ENCODE measurements at regions not wholly inside any gene's neighbourhood (a gene's known extent, or its start where the extent isn't known, plus 50 kb on each side); places are given as distances from the start of the nearest gene placed in this dataset.

DNA sequence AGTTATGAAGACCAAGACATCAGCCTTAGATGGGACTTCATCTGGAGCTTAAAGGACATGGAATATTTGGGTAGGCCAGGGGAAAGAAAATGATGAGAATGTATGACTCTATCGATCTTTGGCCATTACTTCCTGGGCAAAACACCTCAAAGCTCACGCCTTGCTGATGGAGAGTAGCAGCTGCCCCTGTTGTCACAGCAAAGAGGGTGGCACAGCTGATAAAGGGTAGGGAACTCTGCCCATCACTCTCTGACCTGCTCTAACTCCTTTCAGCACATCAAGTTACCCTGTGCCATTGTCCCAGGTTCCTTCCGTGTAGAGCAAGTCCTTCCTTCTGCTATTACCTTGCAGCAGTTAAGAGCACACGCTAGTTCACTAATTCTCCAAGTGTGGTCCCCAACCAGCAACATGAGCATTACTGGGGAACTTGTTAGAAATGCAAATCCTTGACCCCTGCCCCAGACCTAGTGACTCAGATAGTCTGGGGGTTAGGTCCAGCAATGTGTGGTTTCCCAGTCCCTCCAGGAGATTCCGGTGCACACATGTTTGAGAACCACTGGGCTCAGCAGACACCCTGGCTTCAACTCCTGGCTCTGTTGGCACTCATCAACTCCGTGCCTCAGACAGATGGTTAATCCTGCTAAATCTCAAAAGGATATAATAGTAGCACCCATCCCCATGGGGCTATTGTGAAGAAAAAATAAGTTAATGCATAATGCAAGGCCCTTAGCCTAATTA, 93.7 kb upstream of the EEA1 start:
- no peaks in the 10 kb centered on the region for H3K27me3 ChIP-seq
- no peak for TF ChIP-seq Cebpa-rat (IDR thresholded peaks at IDR 0.05)
- no peaks in the 10 kb centered on the region for H3K9me3 ChIP-seq
- no peak overlapping the region for H3K4me3 ChIP-seq
- no peak overlapping the region for H3K9ac ChIP-seq
- no peak overlapping the region for H3K4me2 ChIP-seq
- H4K20me1 ChIP-seq = no peaks in the 10 kb centered on the region
- no peak overlapping the region for H3K27ac ChIP-seq
- H3K4me1 ChIP-seq = no peaks in the 10 kb centered on the region
- H3K36me3 ChIP-seq = no peaks in the 10 kb centered on the region

DNA sequence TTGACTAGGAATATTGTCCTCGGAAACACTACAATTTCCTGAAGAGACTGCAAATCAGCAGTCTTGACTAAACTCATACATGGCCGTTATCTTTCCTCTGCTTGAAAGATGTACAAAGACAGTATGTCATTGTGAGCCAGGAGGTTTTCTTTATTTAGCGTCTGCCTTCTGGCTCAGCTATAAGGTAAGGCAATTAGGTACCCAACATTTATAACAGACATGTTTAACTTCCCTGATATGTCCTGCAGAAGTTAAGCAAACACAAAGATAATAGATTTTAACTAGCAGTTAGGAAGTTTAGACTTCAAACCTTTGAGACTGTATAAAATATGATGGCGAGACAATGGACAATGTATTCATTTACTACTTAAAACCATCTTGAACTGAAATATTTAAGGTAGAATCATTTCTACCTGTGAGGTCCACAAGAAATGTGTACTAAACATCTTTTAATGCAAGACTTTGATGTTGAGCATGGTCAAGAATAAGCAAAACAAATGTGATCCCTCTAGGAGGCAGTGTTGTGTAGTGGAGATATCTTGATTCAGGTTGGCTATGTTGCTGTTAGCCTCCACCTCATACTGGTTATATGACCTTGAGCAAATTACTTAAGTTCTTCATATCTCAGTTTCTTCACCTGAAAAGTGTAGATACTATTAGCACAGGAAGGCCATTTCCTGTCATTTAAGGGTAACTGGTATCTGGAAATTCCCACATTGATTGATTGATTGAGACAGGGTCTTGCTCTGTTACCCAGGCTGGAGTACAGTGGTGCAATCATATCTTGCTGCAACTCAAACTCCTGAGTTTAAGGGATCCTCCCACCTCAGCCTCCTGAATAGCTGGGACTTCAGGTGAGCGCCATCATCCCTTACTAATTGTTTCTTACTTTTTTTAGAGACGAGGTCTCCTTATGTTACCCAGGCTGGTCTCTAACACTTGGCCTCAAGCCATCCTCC, 96.3 kb upstream of the EEA1 start:
- Histone ChIP-seq H3K9ac (no peak overlapping the region), H4K20me1 (no peaks in the 10 kb centered on the region), H3K4me2 (no peak overlapping the region), H3K36me3 (no peaks in the 10 kb centered on the region), H3K27ac (no peak overlapping the region), H3K4me3 (no peak overlapping the region), H3K27me3 (no peaks in the 10 kb centered on the region), H3K9me3 (no peaks in the 10 kb centered on the region), H3K4me1 (no peaks in the 10 kb centered on the region)
- no peak for TF ChIP-seq Cebpa-rat (IDR thresholded peaks at IDR 0.05)

DNA sequence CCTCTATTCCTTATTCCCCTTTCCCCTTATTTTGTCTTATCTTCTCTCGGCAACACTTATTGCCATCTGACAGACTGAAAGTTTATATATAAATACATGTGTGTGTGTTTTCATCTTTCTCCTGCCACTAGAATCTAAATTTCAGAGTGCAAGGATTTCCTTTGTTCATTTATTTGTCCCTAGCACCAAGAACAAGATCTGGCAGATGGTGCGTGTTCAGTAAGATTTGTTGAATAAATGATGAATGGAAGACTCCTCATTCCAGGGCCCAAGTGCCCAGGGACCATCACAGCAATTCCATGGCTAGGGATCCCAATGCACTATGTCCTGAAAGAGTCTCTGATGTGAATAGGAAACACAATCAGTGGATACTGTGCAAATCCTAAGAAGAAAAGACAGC, 97.9 kb upstream of the EEA1 start:
- Histone ChIP-seq H3K4me3 (no peak overlapping the region), H3K4me1 (no peaks in the 10 kb centered on the region), H3K36me3 (no peaks in the 10 kb centered on the region), H3K27ac (no peak overlapping the region), H4K20me1 (no peaks in the 10 kb centered on the region), H3K9ac (no peak overlapping the region), H3K9me3 (no peaks in the 10 kb centered on the region), H3K27me3 (no peaks in the 10 kb centered on the region), H3K4me2 (no peak overlapping the region)
- TF ChIP-seq Cebpa-rat (IDR thresholded peaks at IDR 0.05) = no peak

DNA sequence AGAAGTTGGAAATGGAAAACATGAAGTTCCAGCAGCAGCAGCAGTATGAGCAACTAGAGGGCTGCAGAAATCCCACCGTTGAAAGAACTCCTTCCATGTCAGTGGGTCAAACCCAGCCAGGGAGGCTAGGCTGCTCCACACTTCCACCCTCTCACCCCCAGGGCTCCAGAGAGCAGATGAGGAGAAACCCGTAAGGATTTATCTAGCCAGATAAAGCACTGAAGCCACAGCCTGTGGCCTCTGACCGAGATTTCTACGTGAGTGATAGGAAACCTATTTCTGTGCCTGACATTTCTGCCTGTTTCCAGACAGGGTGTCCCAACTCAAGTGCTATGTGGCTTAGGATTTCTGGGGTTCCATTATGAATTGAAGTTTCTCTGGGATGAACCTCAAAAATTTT, 100.0 kb upstream of the EEA1 start:
- H3K27me3 ChIP-seq = no peaks in the 10 kb centered on the region
- H3K9ac ChIP-seq = no peak overlapping the region
- no peak overlapping the region for H3K27ac ChIP-seq
- TF ChIP-seq Cebpa-rat (IDR thresholded peaks at IDR 0.05) = no peak
- peaks cover 8% of the 10 kb centered on the region for H3K4me1 ChIP-seq
- no peaks in the 10 kb centered on the region for H3K9me3 ChIP-seq
- H3K4me2 ChIP-seq = no peak overlapping the region
- no peak overlapping the region for H3K4me3 ChIP-seq
- no peaks in the 10 kb centered on the region for H4K20me1 ChIP-seq
- H3K36me3 ChIP-seq = no peaks in the 10 kb centered on the region

DNA sequence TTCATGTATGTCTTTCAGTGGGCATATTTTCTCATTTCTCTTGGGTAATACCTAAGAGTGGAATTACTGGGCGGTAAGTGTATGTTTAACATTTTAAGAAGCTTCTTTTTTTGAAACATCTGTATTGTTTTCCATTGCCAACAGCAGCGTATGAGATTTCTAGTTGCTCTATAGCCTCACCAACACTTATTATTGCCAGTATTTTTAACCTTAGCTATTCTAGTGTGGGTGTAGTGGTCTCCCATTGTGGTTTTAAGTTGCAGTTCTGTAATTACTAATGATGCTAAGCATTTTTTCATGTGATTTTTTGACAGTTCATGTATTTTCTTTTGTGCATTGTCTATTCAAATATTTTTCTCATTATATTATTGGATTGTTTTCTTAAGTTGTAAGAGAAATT, 101.9 kb upstream of the EEA1 start:
- no peak overlapping the region for H3K4me2 ChIP-seq
- no peaks in the 10 kb centered on the region for H3K36me3 ChIP-seq
- no peaks in the 10 kb centered on the region for H3K27me3 ChIP-seq
- no peak overlapping the region for H3K27ac ChIP-seq
- no peaks in the 10 kb centered on the region for H3K9me3 ChIP-seq
- peaks cover 8% of the 10 kb centered on the region for H3K4me1 ChIP-seq
- H3K9ac ChIP-seq = no peak overlapping the region
- no peaks in the 10 kb centered on the region for H4K20me1 ChIP-seq
- TF ChIP-seq Cebpa-rat (IDR thresholded peaks at IDR 0.05) = no peak
- H3K4me3 ChIP-seq = no peak overlapping the region

DNA sequence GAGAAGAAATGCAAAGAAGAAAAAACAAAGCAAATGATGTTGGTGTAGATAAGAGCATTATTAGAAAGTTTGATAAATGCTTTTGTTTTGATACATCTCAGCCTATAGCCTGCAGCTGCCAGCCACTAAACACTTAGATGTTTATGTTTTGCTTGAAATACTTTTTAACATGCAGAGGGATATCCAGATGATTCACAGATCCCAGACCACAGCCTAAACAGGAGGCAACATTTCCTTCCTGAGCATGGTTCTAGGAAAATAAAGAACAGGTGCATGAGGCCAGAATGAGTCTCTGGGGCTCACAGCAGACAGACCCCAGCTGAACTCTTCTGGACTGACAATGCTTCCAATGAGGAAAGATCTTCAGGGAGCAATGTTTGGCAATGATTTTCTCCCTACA, 103.7 kb upstream of the EEA1 start:
- no peak for TF ChIP-seq Cebpa-rat (IDR thresholded peaks at IDR 0.05)
- Histone ChIP-seq H3K4me2 (0 out of 2 replicates have a peak overlapping the region, but pooled peaks have one; percentile 36), H3K9ac (no peak overlapping the region), H3K9me3 (no peaks in the 10 kb centered on the region), H3K4me3 (no peak overlapping the region), H4K20me1 (no peaks in the 10 kb centered on the region), H3K27me3 (no peaks in the 10 kb centered on the region), H3K27ac (no peak overlapping the region), H3K4me1 (peaks cover 8% of the 10 kb centered on the region), H3K36me3 (no peaks in the 10 kb centered on the region)

DNA sequence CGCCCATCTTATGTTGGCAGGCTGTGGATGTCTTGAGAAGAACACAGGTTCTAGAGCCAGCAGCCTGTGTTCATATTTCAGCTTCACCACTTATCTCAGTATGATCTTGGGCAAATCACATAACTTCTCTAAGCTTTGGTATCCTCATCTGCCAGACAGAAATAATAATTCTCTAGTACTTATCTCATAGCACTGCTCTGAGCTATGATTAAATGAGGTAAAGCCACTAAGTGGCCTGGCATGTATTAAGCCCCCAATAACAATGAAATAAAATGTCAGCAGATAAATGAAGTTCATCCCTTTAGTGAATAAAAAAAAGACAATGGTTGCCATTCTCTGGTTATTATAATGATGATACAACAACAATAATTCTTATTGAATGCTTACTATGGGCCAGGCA, 104.9 kb upstream of the EEA1 start:
- H3K9ac ChIP-seq = no peak overlapping the region
- TF ChIP-seq Cebpa-rat (IDR thresholded peaks at IDR 0.05) = no peak

DNA sequence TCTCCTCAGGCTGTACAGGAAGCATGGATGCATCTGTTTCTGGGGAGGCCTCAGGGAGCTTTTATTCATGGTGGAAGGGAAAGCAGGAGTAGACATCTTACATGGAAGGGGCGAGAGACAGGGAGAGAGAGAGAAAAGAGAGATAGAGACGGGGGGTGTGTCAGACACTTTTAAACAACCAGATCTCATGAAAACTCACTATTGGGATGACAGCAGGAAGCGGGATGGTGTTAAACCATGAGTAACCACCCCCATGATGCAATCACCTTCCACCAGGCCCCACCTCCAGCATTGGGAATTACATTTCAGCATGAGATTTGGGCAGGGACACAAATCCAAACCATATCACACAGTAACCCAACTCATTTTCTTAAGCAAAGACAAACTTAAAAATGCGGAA, 110.0 kb upstream of the EEA1 start:
- Histone ChIP-seq H3K9ac (no peak overlapping the region), H3K36me3 (no peaks in the 10 kb centered on the region), H3K4me1 (no peaks in the 10 kb centered on the region), H3K27me3 (no peaks in the 10 kb centered on the region), H3K4me2 (no peak overlapping the region), H3K4me3 (no peak overlapping the region), H4K20me1 (no peaks in the 10 kb centered on the region), H3K27ac (no peak overlapping the region), H3K9me3 (no peaks in the 10 kb centered on the region)
- TF ChIP-seq Cebpa-rat (IDR thresholded peaks at IDR 0.05) = no peak

More for the DNA sequence above, 104.9 kb upstream of the EEA1 start:
- no peaks in the 10 kb centered on the region for H3K9me3 ChIP-seq
- no peak overlapping the region for H3K4me3 ChIP-seq
- no peaks in the 10 kb centered on the region for H3K27me3 ChIP-seq
- H4K20me1 ChIP-seq = no peaks in the 10 kb centered on the region
- H3K4me1 ChIP-seq = peaks cover 8% of the 10 kb centered on the region
- H3K36me3 ChIP-seq = no peaks in the 10 kb centered on the region
- H3K27ac ChIP-seq = no peak overlapping the region
- no peak overlapping the region for H3K4me2 ChIP-seq

DNA sequence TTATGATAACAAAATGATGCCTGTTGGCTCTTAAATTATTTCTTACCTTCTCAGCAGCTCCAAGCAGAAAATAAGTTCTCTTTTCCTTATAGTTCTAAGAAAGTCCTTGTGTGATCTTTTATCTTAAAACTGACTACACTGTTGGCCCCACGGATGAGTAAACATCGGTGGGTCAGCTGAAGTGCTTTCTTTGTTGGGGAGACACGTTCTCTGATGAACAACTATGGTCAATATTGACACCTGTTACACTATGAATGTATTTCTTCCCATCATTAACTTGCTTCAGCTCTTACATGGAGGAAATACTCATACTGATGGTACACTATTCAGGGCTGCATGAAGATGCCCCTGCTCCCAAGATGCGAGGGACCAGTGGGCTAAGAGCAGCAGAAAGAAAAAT, 110.8 kb upstream of the EEA1 start:
- no peak overlapping the region for H3K27ac ChIP-seq
- no peaks in the 10 kb centered on the region for H4K20me1 ChIP-seq
- H3K27me3 ChIP-seq = no peaks in the 10 kb centered on the region
- no peak overlapping the region for H3K9ac ChIP-seq
- no peak overlapping the region for H3K4me3 ChIP-seq
- H3K4me2 ChIP-seq = no peak overlapping the region
- TF ChIP-seq Cebpa-rat (IDR thresholded peaks at IDR 0.05) = no peak
- no peaks in the 10 kb centered on the region for H3K4me1 ChIP-seq
- H3K9me3 ChIP-seq = no peaks in the 10 kb centered on the region
- no peaks in the 10 kb centered on the region for H3K36me3 ChIP-seq

DNA sequence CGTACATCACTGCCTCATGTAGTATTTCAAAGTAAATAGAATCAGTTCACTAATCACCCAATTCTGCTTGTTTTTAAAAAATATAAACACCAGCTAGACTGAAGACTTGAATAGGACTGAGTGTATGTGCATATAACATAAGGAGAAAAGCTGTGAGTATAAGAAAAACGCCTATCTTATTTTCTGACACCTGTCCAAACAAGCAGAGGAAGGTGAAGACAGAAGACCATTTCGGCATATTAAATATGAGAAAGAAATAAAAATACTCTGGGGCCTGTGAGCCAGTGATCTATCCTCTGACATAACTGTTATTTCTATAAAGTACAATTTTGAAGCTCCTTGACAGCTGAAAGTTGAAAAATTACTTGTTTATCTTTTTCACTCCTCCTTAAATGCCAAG, 111.3 kb upstream of the EEA1 start:
- no peak overlapping the region for H3K27ac ChIP-seq
- H3K36me3 ChIP-seq = no peaks in the 10 kb centered on the region
- H3K4me1 ChIP-seq = no peaks in the 10 kb centered on the region
- no peak overlapping the region for H3K9ac ChIP-seq
- no peak overlapping the region for H3K4me3 ChIP-seq
- no peaks in the 10 kb centered on the region for H4K20me1 ChIP-seq
- no peak overlapping the region for H3K4me2 ChIP-seq
- H3K27me3 ChIP-seq = no peaks in the 10 kb centered on the region
- no peaks in the 10 kb centered on the region for H3K9me3 ChIP-seq
- TF ChIP-seq Cebpa-rat (IDR thresholded peaks at IDR 0.05) = no peak

Data from BLaER1 (cell line).